Hypothalamus (tissue), 51 donors: ENCODE measurements at regions not wholly inside any gene's neighbourhood (a gene's known extent, or its start where the extent isn't known, plus 50 kb on each side); places are given as distances from the start of the nearest gene placed in this dataset.

Experiments used
- DNase-seq, 51 donors: peaks; one replicate each; lab custom pipeline; 2025; lab: John Stamatoyannopoulos, UW

GRCh38 chr20:39568109-39568508 lies 606.0 kb downstream of the DHX35 start:
- DNase-seq = no peak

GRCh38 chr20:39563349-39563748 lies 601.2 kb downstream of the DHX35 start:
- DNase-seq = no peak

GRCh38 chr20:39554341-39554740 lies 592.2 kb downstream of the DHX35 start:
- no peak for DNase-seq

GRCh38 chr20:39553120-39553519 lies 591.0 kb downstream of the DHX35 start:
- DNase-seq = no peak

- DNase-seq = no peak
Measured at GRCh38 chr20:39549733-39550132, 587.6 kb downstream of the DHX35 start.

- DNase-seq = no peak
Measured at GRCh38 chr20:39547546-39548408, 585.6 kb downstream of the DHX35 start.

GRCh38 chr20:39541136-39541803 lies 579.1 kb downstream of the DHX35 start:
- DNase-seq = no peak

- no peak for DNase-seq
Measured at GRCh38 chr20:39538317-39538716, 576.2 kb downstream of the DHX35 start.

GRCh38 chr20:39535301-39535700 lies 573.2 kb downstream of the DHX35 start:
- no peak for DNase-seq

GRCh38 chr20:39534846-39535245 lies 572.7 kb downstream of the DHX35 start:
- no peak for DNase-seq

GRCh38 chr20:39533858-39534257 lies 571.7 kb downstream of the DHX35 start:
- no peak for DNase-seq

- no peak for DNase-seq
Measured at GRCh38 chr20:39532205-39532604, 570.1 kb downstream of the DHX35 start.

GRCh38 chr20:39528436-39528835 lies 566.3 kb downstream of the DHX35 start:
- no peak for DNase-seq

GRCh38 chr20:39524371-39524911 lies 562.3 kb downstream of the DHX35 start:
- no peak for DNase-seq

GRCh38 chr20:39523405-39523804 lies 561.3 kb downstream of the DHX35 start:
- no peak for DNase-seq

GRCh38 chr20:39518654-39519053 lies 556.5 kb downstream of the DHX35 start:
- no peak for DNase-seq

- no peak for DNase-seq
Measured at GRCh38 chr20:39516964-39517363, 554.8 kb downstream of the DHX35 start.

- no peak for DNase-seq
Measured at GRCh38 chr20:39504710-39505094, 542.6 kb downstream of the DHX35 start.

- DNase-seq = no peak
Measured at GRCh38 chr20:39503902-39504709, 542.0 kb downstream of the DHX35 start.

GRCh38 chr20:39492223-39492797 lies 530.2 kb downstream of the DHX35 start:
- DNase-seq = no peak

GRCh38 chr20:39491711-39492110 lies 529.6 kb downstream of the DHX35 start:
- DNase-seq = no peak
